DMS 273 (cell line): ENCODE measurements at regions not wholly inside any gene's neighbourhood (a gene's known extent, or its start where the extent isn't known, plus 50 kb on each side); places are given as distances from the start of the nearest gene placed in this dataset.
A peak's percentile ranks its signal among the peaks of the same experiment; 100 is the strongest.

ENCODE experiments used
- DNase-seq: peaks from one replicate; lab custom pipeline; 2025; ENCODE audit not compliant: unreplicated experiment; lab: John Stamatoyannopoulos, UW

- DNase-seq: no peak
Observed at GRCh38 chr5:116389601-116390000, 185.0 kb downstream of the SEMA6A start.

GRCh38 chr5:116388564-116389258, 185.9 kb downstream of the SEMA6A start:
- DNase-seq: no peak

GRCh38 chr5:116387738-116388137, 186.9 kb downstream of the SEMA6A start:
- no peak for DNase-seq

GRCh38 chr5:116386633-116387032, 188.0 kb downstream of the SEMA6A start:
- no peak for DNase-seq

- peak; percentile 79 for DNase-seq
Observed at GRCh38 chr5:116382874-116383266, 191.8 kb downstream of the SEMA6A start.

GRCh38 chr5:116382032-116382873, 192.4 kb downstream of the SEMA6A start:
- DNase-seq: peak; percentile 87

- no peak for DNase-seq
Observed at GRCh38 chr5:116381201-116381600, 193.4 kb downstream of the SEMA6A start.

GRCh38 chr5:116380621-116381020, 194.0 kb downstream of the SEMA6A start:
- peak; percentile 25 for DNase-seq

- DNase-seq: no peak
Observed at GRCh38 chr5:116379306-116379705, 195.3 kb downstream of the SEMA6A start.

- DNase-seq: no peak
Observed at GRCh38 chr5:116378777-116379121, 195.9 kb downstream of the SEMA6A start.

GRCh38 chr5:116378007-116378776, 196.4 kb downstream of the SEMA6A start:
- peak; percentile 97 for DNase-seq

GRCh38 chr5:116377276-116378006, 197.2 kb downstream of the SEMA6A start:
- no peak for DNase-seq

- DNase-seq: peak; percentile 66
Observed at GRCh38 chr5:116375926-116376325, 198.7 kb downstream of the SEMA6A start.

GRCh38 chr5:116374434-116374852, 200.2 kb downstream of the SEMA6A start:
- DNase-seq: no peak

- DNase-seq: no peak
Observed at GRCh38 chr5:116372931-116373597, 201.6 kb downstream of the SEMA6A start.

- DNase-seq: peak; percentile 45
Observed at GRCh38 chr5:116371935-116372334, 202.7 kb downstream of the SEMA6A start.

GRCh38 chr5:116371431-116371830, 203.2 kb downstream of the SEMA6A start:
- DNase-seq: no peak

- DNase-seq: peak; percentile 53
Observed at GRCh38 chr5:116370886-116371285, 203.7 kb downstream of the SEMA6A start.

- peak; percentile 41 for DNase-seq
Observed at GRCh38 chr5:116370149-116370548, 204.5 kb downstream of the SEMA6A start.

- no peak for DNase-seq
Observed at GRCh38 chr5:116365006-116365496, 209.6 kb downstream of the SEMA6A start.
